LoVo (cell line): ENCODE measurements at regions not wholly inside any gene's neighbourhood (a gene's known extent, or its start where the extent isn't known, plus 50 kb on each side); places are given as distances from the start of the nearest gene placed in this dataset.

Experiments used
- DNase-seq: peaks from one replicate; pipeline ENCODE4 v3.0.0-alpha.2; 2016; ENCODE audit warnings: low spot score

DNA sequence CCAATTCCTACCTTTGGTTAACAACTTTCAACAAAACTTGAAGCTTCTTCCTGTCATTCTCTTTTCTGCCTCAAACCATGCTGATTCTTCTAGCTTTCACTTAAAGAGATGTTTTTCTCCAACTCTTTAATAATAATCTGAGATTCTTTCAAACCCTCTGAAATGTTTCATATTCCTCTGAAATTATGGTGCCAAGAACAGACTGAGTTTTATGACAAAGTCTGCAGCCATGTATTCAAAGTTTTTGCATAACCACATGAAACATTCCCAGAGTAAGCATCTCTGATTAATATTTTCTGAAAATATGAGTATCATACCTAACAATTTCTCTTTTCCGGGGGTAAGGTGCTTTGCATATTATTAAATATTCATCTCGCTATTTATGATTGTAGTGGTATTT, 59.1 kb upstream of the DCN start:
- DNase-seq, result no peak

GRCh38 chr12:91240386-91241095, 57.9 kb upstream of the DCN start:
- DNase-seq, result no peak

DNA sequence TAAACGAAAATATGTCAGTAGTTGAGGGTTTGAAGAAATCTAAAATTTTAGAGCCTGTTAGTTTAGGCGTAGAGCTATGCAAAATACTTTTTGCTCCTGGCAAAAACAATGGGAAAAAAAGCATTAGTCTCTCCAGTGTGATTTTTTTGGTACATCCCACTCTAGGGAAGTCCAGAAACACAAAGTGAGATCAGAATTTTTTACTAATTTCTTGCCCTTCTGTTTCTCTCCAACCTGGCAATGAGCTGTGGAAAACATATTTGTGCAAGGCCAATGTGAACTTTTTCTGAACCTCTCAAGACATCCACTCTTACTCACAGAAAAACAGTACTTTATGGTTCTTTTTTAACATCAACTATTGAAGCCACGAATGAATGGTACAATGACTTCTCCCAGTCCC, 56.9 kb upstream of the DCN start:
- DNase-seq, result no peak
